IMR-90 (cell line): ENCODE measurements at regions not wholly inside any gene's neighbourhood (a gene's known extent, or its start where the extent isn't known, plus 50 kb on each side); places are given as distances from the start of the nearest gene placed in this dataset.

ENCODE experiments used
- ATAC-seq: fragments of 200-7000 bp; cut with Tn5 transposase; 2 replicates; pipeline ENCODE4 v1.9.1; 2020; ENCODE audit warnings: low read depth, mild to moderate bottlenecking, moderate library complexity
- BruUV-seq: library from RNA; stranded (reverse); fragments of 400-500 nt; replicated peaks from 2 replicates; lab custom pipeline; 2021; lab: Mats Ljungman, UMichigan
- CTCF ChIA-PET: fragments of 300-600 bp; formaldehyde crosslinking; extraction: SDS; loops from one replicate; lab custom pipeline; 2021; ENCODE audit warnings: antibody characterized with exemption; lab: Yijun Ruan, JAX
- POLR2A ChIA-PET: fragments of 300-600 bp; sonication (Branson Sonifier 250); formaldehyde crosslinking; loops from one replicate; lab custom pipeline; 2022; ENCODE audit warnings: antibody characterized with exemption; ENCODE audit not compliant: unreplicated experiment; lab: Charles Lee
- DNase-seq: peaks from one replicate; pipeline ENCODE4 v3.0.0; 2013
- H2AFZ ChIP-seq: replicated peaks from 2 replicates; pipeline ENCODE3; 2013; ENCODE audit warnings: low read length, mild to moderate bottlenecking; ENCODE audit not compliant: poor library complexity
- H2AK5ac ChIP-seq: 2 replicates; pipeline ENCODE4 v1.6.1; 2013; ENCODE audit warnings: low read depth, low read length, inconsistent platforms
- H2AK9ac ChIP-seq: replicated peaks from 2 replicates; pipeline ENCODE3; 2013; ENCODE audit warnings: mild to moderate bottlenecking, low read depth, low read length, moderate library complexity; ENCODE audit not compliant: poor library complexity
- H2BK120ac ChIP-seq: 2 replicates; pipeline ENCODE4 v1.6.1; 2013; ENCODE audit warnings: low read depth, low read length, inconsistent platforms
- H2BK15ac ChIP-seq: 3 replicates; pipeline ENCODE4 v1.6.1; 2013; ENCODE audit warnings: low read depth, low read length, inconsistent platforms
- H2BK20ac ChIP-seq: 2 replicates; pipeline ENCODE4 v1.6.1; 2013; ENCODE audit warnings: low read depth, mild to moderate bottlenecking, inconsistent platforms, low read length, moderate library complexity
- H2BK5ac ChIP-seq: 2 replicates; pipeline ENCODE4 v1.6.1; 2013; ENCODE audit warnings: mild to moderate bottlenecking, low read depth, low read length, inconsistent platforms; ENCODE audit not compliant: poor library complexity, severe bottlenecking
- H3K14ac ChIP-seq: replicated peaks from 2 replicates; pipeline ENCODE4 v1.6.1; 2013; ENCODE audit warnings: low read depth, low read length, inconsistent platforms
- H3K18ac ChIP-seq: 2 replicates; pipeline ENCODE4 v1.6.1; 2013; ENCODE audit warnings: low read depth, low read length, control low read depth
- H3K23ac ChIP-seq: 2 replicates; pipeline ENCODE4 v1.6.1; 2013; ENCODE audit warnings: low read depth, low read length, inconsistent platforms
- H3K27ac ChIP-seq: 2 replicates; pipeline ENCODE4 v1.5.1; 2013; ENCODE audit warnings: mild to moderate bottlenecking, control low read depth, low read length; ENCODE audit not compliant: insufficient read depth
- H3K27me3 ChIP-seq: 2 replicates; pipeline ENCODE4 v1.6.1; 2013; ENCODE audit warnings: low read length; ENCODE audit not compliant: control insufficient read depth, insufficient read depth
- H3K36me3 ChIP-seq: 2 replicates; pipeline ENCODE4 v1.6.1; 2013; ENCODE audit warnings: low read length, mixed read lengths; ENCODE audit not compliant: control insufficient read depth, insufficient read depth
- H3K4ac ChIP-seq: 2 replicates; pipeline ENCODE4 v1.6.1; 2013; ENCODE audit warnings: low read depth, low read length, inconsistent platforms
- H3K4me1 ChIP-seq: 2 replicates; pipeline ENCODE4 v1.6.1; 2013; ENCODE audit warnings: low read length, mixed read lengths; ENCODE audit not compliant: control insufficient read depth, insufficient read depth
- H3K4me2 ChIP-seq: 2 replicates; pipeline ENCODE4 v1.6.1; 2013; ENCODE audit warnings: low read depth, mild to moderate bottlenecking, control low read depth, low read length, moderate library complexity
- H3K4me3 ChIP-seq: 2 replicates; pipeline ENCODE4 v1.5.1; 2013; ENCODE audit warnings: low read depth, mild to moderate bottlenecking, control low read depth, low read length, moderate library complexity; ENCODE audit not compliant: insufficient read depth
- H3K56ac ChIP-seq: 2 replicates; pipeline ENCODE4 v1.6.1; 2013; ENCODE audit warnings: low read length, inconsistent platforms; ENCODE audit not compliant: insufficient read depth; ENCODE audit errors: extremely low read depth
- H3K79me1 ChIP-seq, 2 experiments: 2 replicates each; pipeline ENCODE4 v1.6.1; 2013; ENCODE audit warnings: low read length in 2 of 2, inconsistent platforms in 1 of 2, low read depth in 1 of 2
- H3K9ac ChIP-seq: 2 replicates; pipeline ENCODE4 v1.6.1; 2013; ENCODE audit warnings: low read depth, low read length, control low read depth
- H3K9me1 ChIP-seq: 2 replicates; pipeline ENCODE4 v1.6.1; 2013; ENCODE audit warnings: low read length, inconsistent platforms; ENCODE audit not compliant: insufficient read depth
- H3K9me3 ChIP-seq: 2 replicates; pipeline ENCODE4 v1.6.1; 2013; ENCODE audit warnings: low read length; ENCODE audit not compliant: control insufficient read depth, insufficient read depth
- H4K20me1 ChIP-seq: 2 replicates; pipeline ENCODE4 v1.6.1; 2013; ENCODE audit warnings: low read length, inconsistent platforms; ENCODE audit not compliant: insufficient read depth
- H4K5ac ChIP-seq: 2 replicates; pipeline ENCODE4 v1.6.1; 2013; ENCODE audit warnings: mild to moderate bottlenecking, low read depth, low read length, control low read depth
- H4K8ac ChIP-seq, 2 experiments: 2 replicates each; pipeline ENCODE4 v1.6.1; 2013; ENCODE audit warnings: low read depth in 2 of 2, low read length in 2 of 2, control low read depth in 1 of 2, inconsistent platforms in 1 of 2
- H4K91ac ChIP-seq: 2 replicates; pipeline ENCODE4 v1.6.1; 2013; ENCODE audit warnings: low read depth, low read length, inconsistent platforms; ENCODE audit not compliant: insufficient read depth
- FOS ChIP-seq: fragments of 150-350 bp; IDR thresholded peaks from 2 replicates; pipeline ENCODE4 v1.6.1; 2016; ENCODE audit warnings: low read depth, low read length
- MAZ ChIP-seq: IDR thresholded peaks from 2 replicates; pipeline ENCODE4 v1.6.1; 2012; ENCODE audit warnings: low read depth, mild to moderate bottlenecking, low read length, improper control_type of control experiment, moderate library complexity, borderline replicate concordance
- MXI1 ChIP-seq: IDR thresholded peaks from 2 replicates; pipeline ENCODE4 v1.6.1; 2012; ENCODE audit warnings: low read depth, mild to moderate bottlenecking, low read length, moderate library complexity, borderline replicate concordance
- dilution Hi-C: fragments of 300-500 bp; cut with HindIII; formaldehyde crosslinking; loops from one replicate; pipeline ENCODE4 v1.14.3; 2018; ENCODE audit warnings: low sequenced_read_pairs; ENCODE audit not compliant: unreplicated experiment
- in situ Hi-C: fragments of 300-500 bp; cut with MboI; formaldehyde crosslinking; loops from 3 replicates; pipeline ENCODE4 v1.14.3; 2019; ENCODE audit warnings: low sequenced_read_pairs, inconsistent platforms, mixed read lengths
- intact Hi-C: fragments of 100-400 bp; cut with micrococcal nuclease; formaldehyde crosslinking; loops from 2 replicates; pipeline ENCODE4 v1.10.0; 2022

DNA sequence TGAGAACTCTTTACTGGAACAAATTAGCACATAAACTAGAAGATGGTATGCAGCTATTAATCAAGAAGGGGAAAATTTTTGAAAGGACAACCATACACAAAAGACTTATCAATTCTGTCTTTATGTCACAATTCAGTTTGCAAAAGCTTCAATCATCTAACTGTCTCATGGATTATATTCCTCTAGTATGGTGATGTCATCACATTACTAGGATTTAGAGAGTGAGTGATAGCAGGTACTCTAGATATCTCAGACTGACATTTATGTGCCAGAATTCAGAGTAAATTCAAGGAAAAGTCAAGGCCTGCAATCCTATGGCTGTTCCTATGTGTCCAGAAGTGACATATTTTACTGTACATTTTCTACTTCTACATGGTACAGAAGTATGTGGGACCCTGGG lies 318.9 kb upstream of the GRAMD2B start:
- Histone ChIP-seq H2BK20ac (no peak overlapping the region), H4K5ac (no peak overlapping the region), H3K4me1 (no peaks in the 10 kb centered on the region), H3K4ac (no peak overlapping the region), H3K36me3 (no peaks in the 10 kb centered on the region), H3K79me1 (no peaks in the 10 kb centered on the region), H3K18ac (no peak overlapping the region), H3K4me3 (no peak overlapping the region), H2AK5ac (no peak overlapping the region), H3K4me2 (no peak overlapping the region), H3K9me3 (no peaks in the 10 kb centered on the region), H3K9ac (no peak overlapping the region), H2AK9ac (no peak overlapping the region), H3K27me3 (no peaks in the 10 kb centered on the region), H3K27ac (no peak overlapping the region), H2BK15ac (no peak overlapping the region), H3K14ac (no peak overlapping the region), H2BK120ac (no peak overlapping the region), H3K9me1 (no peaks in the 10 kb centered on the region), H4K20me1 (no peaks in the 10 kb centered on the region), H4K8ac (no peak overlapping the region), H3K56ac (no peak overlapping the region), H2BK5ac (no peak overlapping the region), H4K91ac (no peak overlapping the region), H2AFZ (no peak overlapping the region), H3K23ac (no peak overlapping the region)
- BruUV-seq, result no TSS peak
- in situ Hi-C loops (no loop called here), dilution Hi-C loops (no loop called here), intact Hi-C loops (loop anchor here (5.0 kb wide), 1 partner anchor 692 kb away; no protein-coding TSS in a partner anchor)
- DNase-seq (no peak), ATAC-seq (no peak)
- ChIA-PET CTCF (no interaction called here), POLR2A (no interaction called here)
- no peak for TF ChIP-seq MXI1
- TF ChIP-seq MAZ, result no peak
- TF ChIP-seq FOS, result no peak
